ENCODE measurements at regions not wholly inside any gene's neighbourhood (a gene's known extent, or its start where the extent isn't known, plus 50 kb on each side); places are given as distances from the start of the nearest gene placed in this dataset.

- ATAC-seq, result no peak
- no peak overlapping the region for H3K4me3 ChIP-seq
- no peak for TF ChIP-seq POLR2AphosphoS5 (IDR thresholded peaks at IDR 0.05)
- TF ChIP-seq POLR2A (IDR thresholded peaks at IDR 0.05), result no peak
- TF ChIP-seq CTCF (IDR thresholded peaks at IDR 0.05), result no peak
- TF ChIP-seq EP300 (IDR thresholded peaks at IDR 0.05), result no peak
- WGBS, 2 donors (ENCODE audit: low coverage in 1 of 2), result 73 to 85% methylated on average over 4 to 5 of the region's 5 CpGs
- no peaks in the 10 kb centered on the region for H3K27me3 ChIP-seq
- no peak overlapping the region for H3K27ac ChIP-seq
- no peaks in the 10 kb centered on the region for H3K36me3 ChIP-seq
- peaks cover 0 to 10% (median 0%) of the 10 kb centered on the region in 3 donors for H3K9me3 ChIP-seq
- no peaks in the 10 kb centered on the region for H3K4me1 ChIP-seq
These were observed 55.1 kb upstream of the LAMA2 start for GRCh38 chr6:128827675-128828464.

- ATAC-seq, result no peak
- Histone ChIP-seq H3K4me3 (no peak overlapping the region), H3K27ac (no peak overlapping the region), H3K4me1 (no peaks in the 10 kb centered on the region), H3K27me3 (no peaks in the 10 kb centered on the region), H3K9me3 (peaks cover 0 to 10% (median 0%) of the 10 kb centered on the region in 3 donors), H3K36me3 (no peaks in the 10 kb centered on the region)
- WGBS, 2 donors (ENCODE audit: low coverage in 1 of 2), result 83% methylated on average over 2 to 3 of the region's 3 CpGs
- TF ChIP-seq POLR2A (IDR thresholded peaks at IDR 0.05), result no peak
- TF ChIP-seq EP300 (IDR thresholded peaks at IDR 0.05), result no peak
- TF ChIP-seq CTCF (IDR thresholded peaks at IDR 0.05), result no peak
- TF ChIP-seq POLR2AphosphoS5 (IDR thresholded peaks at IDR 0.05), result no peak
These were observed 56.3 kb upstream of the LAMA2 start for GRCh38 chr6:128826606-128827005.

GRCh38 chr6:128822271-128822670, 60.7 kb upstream of the LAMA2 start:
- Histone ChIP-seq H3K27me3 (no peaks in the 10 kb centered on the region), H3K36me3 (no peaks in the 10 kb centered on the region), H3K27ac (no peak overlapping the region), H3K4me3 (no peak overlapping the region), H3K4me1 (no peaks in the 10 kb centered on the region), H3K9me3 (no peaks in the 10 kb centered on the region)
- TF ChIP-seq CTCF (IDR thresholded peaks at IDR 0.05) (no peak), POLR2A (IDR thresholded peaks at IDR 0.05) (no peak), POLR2AphosphoS5 (IDR thresholded peaks at IDR 0.05) (no peak), EP300 (IDR thresholded peaks at IDR 0.05) (no peak)
- 30 to 60% methylated on average over 3 of the region's 3 CpGs for WGBS, 2 donors (ENCODE audit: low coverage in 1 of 2)
- no peak for ATAC-seq

GRCh38 chr6:128821116-128821515, 61.8 kb upstream of the LAMA2 start:
- ATAC-seq, result no peak

More at GRCh38 chr6:128821116-128821515, 61.8 kb upstream of the LAMA2 start:
- no peaks in the 10 kb centered on the region for H3K4me1 ChIP-seq
- H3K9me3 ChIP-seq, result no peaks in the 10 kb centered on the region
- H3K4me3 ChIP-seq, result no peak overlapping the region
- TF ChIP-seq POLR2A (IDR thresholded peaks at IDR 0.05), result no peak
- no peak for TF ChIP-seq EP300 (IDR thresholded peaks at IDR 0.05)
- TF ChIP-seq CTCF (IDR thresholded peaks at IDR 0.05), result no peak
- TF ChIP-seq POLR2AphosphoS5 (IDR thresholded peaks at IDR 0.05), result no peak
- 57 to 60% methylated on average over 2 of the region's 2 CpGs for WGBS, 2 donors (ENCODE audit: low coverage in 1 of 2)
- H3K27me3 ChIP-seq, result no peaks in the 10 kb centered on the region
- no peaks in the 10 kb centered on the region for H3K36me3 ChIP-seq
- H3K27ac ChIP-seq, result no peak overlapping the region
